Epithelial cell of proximal tubule (primary cell): ENCODE measurements at regions not wholly inside any gene's neighbourhood (a gene's known extent, or its start where the extent isn't known, plus 50 kb on each side); places are given as distances from the start of the nearest gene placed in this dataset.

Experiments used
- DNase-seq: peaks from one replicate; pipeline ENCODE4 v3.0.0-alpha.2; 2011; ENCODE audit warnings: low read depth
- H3K4me3 ChIP-seq: 2 replicates; pipeline ENCODE4 v1.5.1; 2011; ENCODE audit warnings: low read depth, mild to moderate bottlenecking, low read length
- TF ChIP-seq, protein P1 (sequence below): conservative IDR thresholded peaks from 2 replicates; pipeline ENCODE4 v1.5.1; 2012; ENCODE audit warnings: low read depth, mild to moderate bottlenecking, low read length

DNA sequence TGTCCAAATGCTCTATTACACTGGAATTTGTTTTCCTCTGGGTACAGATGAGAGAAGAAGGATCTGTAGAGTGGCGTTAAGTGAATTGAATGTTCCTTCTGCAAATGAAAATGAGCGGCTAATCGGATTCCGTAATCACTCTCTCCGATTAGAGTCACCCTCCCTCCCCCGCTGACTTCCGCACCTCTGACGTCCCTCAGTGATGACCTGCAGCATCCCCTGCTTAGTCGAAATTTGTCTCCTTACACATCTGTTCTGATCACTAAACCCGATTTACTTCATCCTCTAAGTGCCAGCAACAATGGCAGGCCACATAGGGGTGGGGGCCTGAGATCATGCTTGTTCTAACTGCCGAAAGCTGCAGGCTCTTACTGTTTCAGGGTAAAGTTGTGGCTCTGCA is 378.7 kb downstream of the SEC16B start:
- TF ChIP-seq, protein P1, sequence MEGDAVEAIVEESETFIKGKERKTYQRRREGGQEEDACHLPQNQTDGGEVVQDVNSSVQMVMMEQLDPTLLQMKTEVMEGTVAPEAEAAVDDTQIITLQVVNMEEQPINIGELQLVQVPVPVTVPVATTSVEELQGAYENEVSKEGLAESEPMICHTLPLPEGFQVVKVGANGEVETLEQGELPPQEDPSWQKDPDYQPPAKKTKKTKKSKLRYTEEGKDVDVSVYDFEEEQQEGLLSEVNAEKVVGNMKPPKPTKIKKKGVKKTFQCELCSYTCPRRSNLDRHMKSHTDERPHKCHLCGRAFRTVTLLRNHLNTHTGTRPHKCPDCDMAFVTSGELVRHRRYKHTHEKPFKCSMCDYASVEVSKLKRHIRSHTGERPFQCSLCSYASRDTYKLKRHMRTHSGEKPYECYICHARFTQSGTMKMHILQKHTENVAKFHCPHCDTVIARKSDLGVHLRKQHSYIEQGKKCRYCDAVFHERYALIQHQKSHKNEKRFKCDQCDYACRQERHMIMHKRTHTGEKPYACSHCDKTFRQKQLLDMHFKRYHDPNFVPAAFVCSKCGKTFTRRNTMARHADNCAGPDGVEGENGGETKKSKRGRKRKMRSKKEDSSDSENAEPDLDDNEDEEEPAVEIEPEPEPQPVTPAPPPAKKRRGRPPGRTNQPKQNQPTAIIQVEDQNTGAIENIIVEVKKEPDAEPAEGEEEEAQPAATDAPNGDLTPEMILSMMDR = no peak
- no peak overlapping the region for H3K4me3 ChIP-seq
- no peak for DNase-seq

DNA sequence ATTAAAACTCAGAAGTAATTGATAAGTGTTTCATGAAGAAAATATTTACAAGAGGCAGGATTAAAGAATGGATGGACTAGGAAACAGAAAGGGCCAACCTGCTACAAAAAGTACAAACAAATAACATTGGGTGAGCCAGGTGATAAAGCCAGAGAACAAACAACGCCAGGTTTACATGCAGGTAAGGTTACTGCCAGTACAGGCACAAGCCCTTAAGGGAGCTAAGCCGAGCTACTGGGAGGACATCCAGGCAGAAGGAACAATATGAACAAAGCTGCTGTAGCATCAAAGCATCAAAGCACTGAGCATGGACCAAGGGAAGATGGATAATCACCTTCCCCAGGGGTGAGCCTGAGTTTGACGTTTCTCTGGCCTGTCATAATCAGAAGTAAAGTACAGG is 380.7 kb downstream of the SEC16B start:
- no peak overlapping the region for H3K4me3 ChIP-seq
- DNase-seq = no peak
- TF ChIP-seq, protein P1 = no peak

DNA sequence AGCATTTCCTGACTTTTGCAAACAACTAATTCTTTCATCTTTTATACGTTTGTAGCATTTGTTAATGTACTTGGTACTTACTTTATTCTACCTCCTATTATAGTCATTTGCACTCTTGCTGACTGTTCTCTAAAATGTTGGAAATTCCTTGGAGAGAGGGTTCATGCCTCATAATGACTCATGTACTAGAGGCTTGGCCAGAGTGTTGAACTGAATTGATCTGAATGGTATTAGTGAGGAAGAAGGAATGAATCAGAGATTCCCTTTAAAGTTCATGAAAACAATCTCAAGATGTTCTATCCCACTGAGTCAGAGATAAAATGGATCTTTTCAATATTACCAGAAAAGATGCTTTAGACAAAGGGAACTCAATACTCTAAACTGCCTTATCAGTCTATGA is 383.4 kb downstream of the SEC16B start:
- TF ChIP-seq, protein P1 = no peak
- peak; percentile 68 for DNase-seq
- no peak overlapping the region for H3K4me3 ChIP-seq

DNA sequence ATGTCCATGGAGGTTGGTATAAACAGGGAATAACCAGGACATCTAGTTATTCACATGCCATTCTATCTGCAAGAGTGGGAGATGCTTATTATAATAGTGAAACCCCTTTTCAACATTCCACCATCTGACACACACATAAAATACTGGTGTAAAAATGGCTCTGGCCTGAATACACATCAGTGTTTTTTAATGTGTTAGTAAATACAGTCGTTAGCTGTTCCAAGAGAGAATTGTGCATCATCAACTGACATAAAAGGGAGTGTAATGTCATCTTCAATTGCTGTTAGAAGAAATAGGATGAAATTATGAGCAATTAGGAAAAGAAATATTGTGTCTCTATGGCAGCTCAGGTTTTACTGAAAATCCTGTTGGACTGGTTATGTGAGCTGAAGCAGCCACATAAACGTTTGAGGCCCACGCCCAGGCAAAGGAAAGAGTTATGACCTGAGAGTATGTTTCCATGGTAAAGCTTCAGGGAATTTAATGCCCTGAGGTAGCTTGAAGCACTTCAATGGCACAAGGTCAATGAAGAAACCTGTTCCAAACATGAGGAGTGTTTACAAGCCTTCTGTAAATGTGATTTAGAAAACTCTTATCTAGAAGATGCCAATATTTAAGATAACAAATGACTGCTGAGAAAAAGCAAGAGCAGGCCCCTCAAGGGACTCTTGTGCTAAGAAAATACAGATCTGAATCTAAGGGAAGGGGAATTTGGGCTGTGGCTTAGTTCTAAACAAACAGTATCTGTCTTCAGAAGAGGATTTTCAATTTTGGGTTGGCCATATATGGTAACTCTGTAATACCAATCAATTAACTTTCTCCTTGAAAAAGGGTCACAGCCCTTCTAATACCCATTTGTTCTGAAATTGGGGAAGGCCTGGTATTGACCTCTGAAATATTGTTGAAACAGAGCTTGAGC is 384.3 kb downstream of the SEC16B start:
- no peak for DNase-seq
- TF ChIP-seq, protein P1 = no peak
- H3K4me3 ChIP-seq = no peak overlapping the region

DNA sequence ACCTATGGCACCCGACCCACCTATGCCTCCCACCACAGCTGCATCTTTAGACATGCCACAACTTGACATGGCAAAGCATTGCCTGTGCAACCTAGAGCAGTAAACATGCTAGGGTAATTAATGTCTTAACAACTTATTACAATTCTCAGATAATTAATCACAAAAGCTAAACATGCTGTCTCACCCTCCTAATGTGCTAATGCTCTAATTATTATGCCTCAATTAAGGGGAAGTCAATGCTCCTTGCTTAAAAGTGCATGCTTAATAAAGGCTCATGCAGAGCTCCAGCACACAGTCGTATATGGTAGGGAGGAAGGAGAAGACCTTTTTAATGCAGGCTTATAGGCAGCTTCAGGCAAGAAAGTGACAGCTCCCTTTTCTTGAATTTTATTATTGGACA is 396.0 kb downstream of the SEC16B start:
- H3K4me3 ChIP-seq = no peak overlapping the region
- TF ChIP-seq, protein P1 = no peak
- no peak for DNase-seq

DNA sequence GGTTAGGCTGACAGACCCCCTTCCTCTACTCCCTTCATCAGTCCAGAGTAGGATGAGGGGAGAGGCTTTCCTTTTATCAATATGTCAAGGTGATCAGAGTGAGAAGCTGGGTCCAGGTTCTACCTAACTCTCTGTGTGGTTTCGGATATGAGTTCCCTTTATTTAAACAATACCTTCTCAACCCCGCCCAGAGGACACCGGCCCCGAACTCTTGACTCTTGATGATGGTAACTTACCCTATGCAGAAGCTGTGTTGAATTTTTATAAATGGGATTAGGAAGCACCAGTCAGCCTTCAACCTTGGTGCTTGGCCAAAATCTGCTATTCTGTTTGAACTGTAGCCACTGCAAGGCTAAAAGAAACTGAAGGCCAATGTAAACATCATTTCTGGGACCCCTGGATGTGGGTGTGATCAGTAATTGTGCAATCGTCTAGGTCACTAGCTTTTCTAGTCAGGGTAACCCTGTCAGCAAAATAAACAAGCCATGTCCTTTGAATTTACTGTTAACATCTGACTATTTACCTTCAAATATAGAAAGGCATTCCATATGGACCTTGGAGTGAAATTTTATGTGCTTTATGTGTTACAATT is 398.3 kb downstream of the SEC16B start:
- no peak for DNase-seq
- H3K4me3 ChIP-seq = no peak overlapping the region
- TF ChIP-seq, protein P1 = no peak
